Embryonic facial prominence (tissue), 1 donor: ENCODE measurements at regions not wholly inside any gene's neighbourhood (a gene's known extent, or its start where the extent isn't known, plus 50 kb on each side); places are given as distances from the start of the nearest gene placed in this dataset.
"Not testable (repeated sequence)": the region's sequence is repeated elsewhere in the genome, so short reads cannot be mapped to it uniquely, and the experiment has no call there.

Experiments
- DNase-seq: peaks from one replicate; pipeline ENCODE4 v3.0.0-alpha.2; 2016; ENCODE audit errors: extremely low spot score

DNA sequence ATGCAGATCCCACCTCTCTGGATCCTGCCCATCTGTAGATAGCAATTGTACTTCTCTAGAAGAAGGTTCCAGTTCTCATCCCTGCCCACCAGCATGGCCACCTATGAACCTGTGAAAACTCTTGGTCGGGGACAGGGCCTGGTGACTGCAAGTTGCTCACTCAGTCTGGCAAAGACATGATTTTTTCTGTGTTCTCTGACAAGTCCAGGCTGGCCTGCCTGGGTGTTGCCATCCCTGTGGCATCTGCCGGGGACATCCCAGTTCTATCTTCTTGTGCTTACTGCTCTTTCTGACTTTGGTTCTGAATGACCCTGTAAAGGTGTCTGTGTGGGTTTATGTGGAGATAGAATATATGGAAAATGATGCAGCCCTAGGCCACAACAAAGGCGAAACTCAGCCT is 545.8 kb downstream of the INSC start:
- no peak for DNase-seq

DNA sequence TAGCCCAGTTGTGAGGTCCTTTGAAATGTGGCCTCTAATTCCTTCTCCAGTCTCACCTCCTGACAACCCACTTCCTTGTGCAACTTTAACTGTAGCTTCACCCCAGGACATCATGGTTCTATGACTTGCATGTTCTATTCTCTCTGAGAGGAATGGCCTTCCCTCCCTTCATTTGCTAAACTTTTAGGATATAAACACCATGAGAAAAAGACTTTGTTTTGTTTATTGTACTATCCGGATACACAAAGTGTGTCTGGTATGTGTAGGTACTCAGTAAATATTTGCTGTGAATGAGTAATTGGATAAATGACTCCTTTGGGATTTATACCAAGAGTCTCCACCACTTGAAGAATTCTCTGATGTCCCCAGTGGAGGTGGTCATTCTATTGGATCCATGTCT is 547.6 kb downstream of the INSC start:
- no peak for DNase-seq

DNA sequence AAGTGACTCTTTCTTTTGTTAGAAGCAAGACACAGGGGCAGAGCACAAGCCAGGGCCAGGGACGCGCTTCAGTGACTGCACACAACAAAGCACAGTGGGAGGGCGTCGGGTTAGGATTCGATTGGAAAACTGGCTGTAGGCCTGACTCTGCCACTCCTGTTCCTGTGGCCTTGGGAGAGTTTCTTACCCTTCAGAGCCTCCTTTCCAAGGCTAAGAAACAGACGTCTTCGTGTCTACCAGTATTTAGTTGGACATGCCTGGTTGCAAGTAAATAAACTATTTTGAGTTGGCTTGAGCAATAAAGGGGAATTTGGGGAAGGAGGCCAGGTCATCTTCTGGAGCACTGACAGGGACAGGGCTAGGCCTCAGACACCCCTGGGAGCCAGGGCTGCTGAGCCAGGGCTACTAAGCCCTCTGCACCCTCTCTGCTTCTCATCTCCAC is 549.1 kb downstream of the INSC start:
- DNase-seq = no peak

DNA sequence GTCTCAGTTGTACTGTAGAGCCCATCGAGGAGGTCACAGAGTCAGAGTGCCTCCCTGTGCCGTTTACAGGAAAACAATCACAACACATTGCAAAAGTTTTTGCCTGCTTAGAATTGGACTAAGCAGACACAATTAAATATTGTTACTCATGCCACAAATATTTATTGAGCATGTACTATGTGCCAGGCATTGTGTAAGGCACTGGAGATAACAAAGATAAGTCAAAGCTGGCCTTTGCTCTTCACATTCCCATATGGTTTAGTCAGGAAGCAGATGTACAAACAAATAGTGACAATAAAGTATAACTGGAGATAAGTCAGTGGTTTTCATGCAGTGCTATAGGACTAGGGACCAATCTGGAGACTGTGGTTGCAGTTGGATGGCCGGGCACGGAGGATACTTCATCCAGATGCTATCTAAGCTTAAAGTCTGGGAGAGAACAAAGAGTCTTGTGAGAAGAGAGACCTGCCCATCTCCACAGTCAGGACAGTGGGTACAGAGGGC is 550.7 kb downstream of the INSC start:
- DNase-seq = no peak

DNA sequence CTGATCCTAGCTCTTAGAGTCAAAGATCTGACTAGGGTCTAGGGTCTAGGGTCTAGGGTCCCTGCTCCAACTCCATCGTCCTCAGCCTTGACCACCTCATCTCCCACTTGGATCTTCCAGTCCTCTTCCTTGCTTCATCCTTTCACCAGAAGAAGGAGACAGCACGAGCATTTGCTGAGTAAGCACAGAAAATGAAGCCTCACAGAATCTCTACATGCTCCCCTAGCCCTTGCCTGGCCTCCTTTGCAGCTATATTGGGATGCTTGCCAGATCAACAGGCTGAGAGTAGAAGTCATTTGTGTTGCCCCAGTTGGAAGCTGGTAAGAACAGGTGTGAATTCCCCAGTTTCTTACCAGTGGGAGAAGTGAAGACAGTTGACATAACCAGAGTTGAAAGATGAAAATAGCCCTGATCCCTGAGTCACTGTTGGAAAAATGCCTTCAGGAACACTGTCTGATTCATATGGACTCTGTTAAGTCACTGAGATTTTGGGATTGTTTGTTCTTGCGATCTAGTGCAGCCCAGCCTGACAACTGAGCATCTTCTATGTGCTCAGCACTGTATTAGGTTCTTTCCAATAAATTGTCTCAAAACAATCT is 552.5 kb downstream of the INSC start:
- no peak for DNase-seq

DNA sequence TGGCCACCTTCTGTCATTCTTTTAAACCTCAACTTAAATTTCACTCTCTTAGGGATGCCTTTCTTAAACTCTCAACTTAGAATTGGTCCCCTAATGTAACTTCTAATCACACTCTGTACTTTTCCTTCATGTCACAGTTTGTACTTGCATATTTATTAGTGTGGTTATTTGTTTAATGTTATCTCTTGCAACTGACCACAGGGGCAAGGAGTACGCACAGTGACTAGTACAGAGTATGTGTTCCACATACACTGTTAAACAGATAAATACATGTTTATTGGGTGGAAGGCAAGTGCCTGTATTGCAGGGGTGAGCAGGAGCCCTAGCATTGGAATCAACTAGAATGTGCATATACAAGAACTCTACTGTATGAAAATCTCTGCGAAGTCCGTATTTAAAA is 554.0 kb downstream of the INSC start:
- no peak for DNase-seq

DNA sequence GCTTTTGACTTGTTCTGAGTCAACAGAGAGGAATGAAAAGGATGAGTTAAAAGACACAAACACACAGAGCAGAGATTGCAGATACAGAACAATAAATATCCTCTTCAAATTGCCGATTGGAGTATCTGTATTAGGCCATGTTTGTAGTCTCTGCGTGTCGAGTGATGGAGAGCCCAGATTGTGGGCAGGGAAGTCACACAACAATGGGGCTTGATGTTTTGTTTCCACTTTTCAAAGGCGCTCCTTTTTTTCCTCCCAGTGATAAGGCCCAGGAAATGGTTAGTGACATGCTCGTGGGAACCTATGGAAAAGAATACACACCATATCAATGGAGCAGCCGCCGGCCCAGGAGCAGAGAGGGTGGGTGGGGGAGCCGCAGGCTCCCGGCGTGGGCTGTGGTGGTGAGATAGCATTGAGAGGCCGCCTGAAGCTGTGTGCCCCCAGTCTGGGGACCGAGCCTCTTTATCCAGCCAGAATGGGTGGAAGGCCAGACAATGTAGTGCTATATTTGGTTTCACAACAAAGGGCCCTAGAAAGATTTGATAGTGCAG is 555.9 kb downstream of the INSC start:
- DNase-seq = no peak

DNA sequence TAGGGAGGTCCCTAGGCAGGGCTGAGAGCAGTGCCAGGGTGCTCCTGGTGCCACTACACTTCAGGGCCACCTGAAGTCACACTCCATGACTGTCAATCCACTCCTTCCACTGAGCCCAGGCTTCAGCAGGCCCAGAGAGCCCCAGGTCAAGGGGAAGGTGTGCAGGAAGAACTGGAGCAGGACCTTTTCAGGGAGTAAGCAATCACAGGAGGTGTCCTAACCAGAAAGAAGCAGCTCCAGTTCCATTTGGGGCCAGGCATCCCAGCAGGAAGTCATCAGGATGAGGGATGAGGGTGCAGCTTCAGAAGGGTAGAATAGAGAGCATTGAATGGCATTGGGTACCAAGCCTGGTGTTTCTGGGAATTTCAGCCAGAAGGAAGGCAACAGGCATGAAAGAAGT is 556.5 kb downstream of the INSC start:
- no peak for DNase-seq

DNA sequence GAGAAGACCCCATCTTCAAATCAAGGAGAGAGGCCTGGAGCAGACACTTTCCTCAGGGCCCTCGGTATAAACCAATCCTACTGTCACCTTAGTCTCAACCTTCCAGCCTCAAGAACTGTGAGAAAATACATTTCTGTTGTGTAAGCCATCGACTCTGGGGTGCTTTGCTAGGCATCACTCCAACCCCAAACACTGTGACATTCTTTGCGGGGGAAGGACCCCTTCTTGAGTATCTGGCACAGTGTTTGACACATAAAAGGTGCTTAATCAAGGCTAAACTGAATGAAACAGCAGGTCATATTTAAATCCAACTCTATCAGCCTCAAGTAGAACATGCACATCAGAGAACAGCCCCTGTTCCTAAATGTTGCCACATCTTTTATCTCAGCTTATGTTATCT is 558.1 kb downstream of the INSC start:
- DNase-seq = no peak

DNA sequence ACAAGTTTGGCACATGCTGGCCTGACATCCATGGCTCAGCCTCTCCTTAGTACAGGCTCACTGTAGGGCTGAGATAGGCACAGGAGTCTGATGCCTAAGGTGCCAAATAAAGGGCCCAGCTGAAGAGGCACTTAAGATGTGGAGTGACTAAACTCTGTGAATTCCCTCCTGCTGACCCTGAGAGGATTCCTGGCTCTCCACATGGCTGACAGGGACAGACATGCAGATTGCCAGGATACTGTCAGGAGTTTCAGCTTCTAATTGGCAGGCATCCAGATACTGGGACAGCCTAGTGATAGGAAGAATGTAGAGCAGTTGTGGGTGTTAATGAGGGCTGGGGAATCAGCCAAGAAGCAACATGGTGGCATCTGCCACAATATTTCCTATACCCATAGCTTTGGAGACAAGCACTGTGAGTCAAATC is 558.7 kb downstream of the INSC start:
- no peak for DNase-seq

DNA sequence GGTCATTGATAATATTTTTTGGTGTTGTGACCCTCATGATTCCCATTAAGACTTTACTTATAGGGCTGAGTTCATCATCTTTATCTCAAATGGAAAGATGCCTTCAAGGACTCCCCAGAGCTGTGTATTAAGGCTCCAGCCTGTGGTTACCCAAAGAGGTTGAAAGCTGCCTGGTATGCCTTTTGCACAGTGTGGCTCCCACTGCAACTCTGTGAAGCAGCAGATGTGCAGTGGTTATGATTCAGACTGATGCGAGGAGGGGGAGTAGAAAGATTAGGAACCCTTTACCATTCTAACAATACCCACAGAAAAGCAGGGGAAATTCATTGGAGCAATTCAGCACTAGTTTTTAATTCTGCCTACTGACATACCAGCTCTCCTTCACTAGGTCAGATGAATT is 560.0 kb downstream of the INSC start:
- no peak for DNase-seq

DNA sequence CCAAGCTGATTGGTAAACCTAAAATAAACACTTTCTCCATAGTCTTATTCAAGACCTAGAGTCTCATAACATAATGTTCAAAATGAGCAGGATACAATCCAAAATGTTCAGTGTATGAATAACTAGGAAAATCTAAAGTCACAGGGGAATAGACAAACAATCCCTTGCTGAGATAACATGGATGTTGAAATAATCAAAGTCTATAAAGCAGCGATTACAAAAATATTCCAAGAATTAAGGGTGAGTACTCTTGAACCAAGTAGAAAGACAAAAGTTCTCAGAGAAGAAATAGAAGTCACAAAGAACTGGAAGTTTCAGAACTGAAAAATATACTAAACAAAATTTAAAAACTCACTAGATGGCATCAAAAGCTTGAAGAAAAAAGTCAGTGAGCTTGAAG is 561.0 kb downstream of the INSC start:
- no peak for DNase-seq

DNA sequence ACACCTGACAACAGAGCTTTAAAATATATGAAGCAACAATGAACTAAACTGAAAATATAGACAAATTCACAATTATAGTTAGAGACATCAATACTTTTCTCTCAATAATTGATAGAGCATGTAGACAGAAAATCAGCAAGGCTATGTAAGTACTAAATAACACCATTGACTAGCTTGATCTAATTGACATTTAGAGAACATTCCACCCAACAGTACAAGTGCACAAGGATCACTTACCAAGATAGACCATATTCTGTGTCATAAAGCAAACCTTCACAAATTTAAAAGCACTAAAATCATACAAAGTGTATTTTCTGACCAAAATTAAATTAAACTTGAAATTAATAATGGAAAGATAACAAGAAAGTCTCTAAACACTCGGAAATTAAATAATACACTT is 562.5 kb downstream of the INSC start:
- no peak for DNase-seq

DNA sequence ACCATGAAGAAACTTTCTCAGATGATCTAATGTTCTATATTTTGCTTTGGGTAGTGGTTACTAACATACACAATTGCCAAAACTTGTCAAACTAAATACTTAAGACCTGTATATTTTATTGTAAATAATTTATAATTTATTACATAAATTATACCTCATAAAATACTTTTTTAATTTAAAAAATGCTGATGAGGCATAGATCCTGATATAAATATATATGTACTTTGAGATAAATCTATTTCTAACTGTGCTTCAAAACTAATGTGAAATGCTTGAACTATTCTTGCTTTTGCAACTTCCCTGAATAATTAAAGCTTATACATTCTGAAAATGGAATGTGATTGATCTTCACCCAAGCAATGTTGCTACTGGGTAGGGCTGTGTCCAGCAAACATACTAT is 568.8 kb downstream of the INSC start:
- DNase-seq = no peak

DNA sequence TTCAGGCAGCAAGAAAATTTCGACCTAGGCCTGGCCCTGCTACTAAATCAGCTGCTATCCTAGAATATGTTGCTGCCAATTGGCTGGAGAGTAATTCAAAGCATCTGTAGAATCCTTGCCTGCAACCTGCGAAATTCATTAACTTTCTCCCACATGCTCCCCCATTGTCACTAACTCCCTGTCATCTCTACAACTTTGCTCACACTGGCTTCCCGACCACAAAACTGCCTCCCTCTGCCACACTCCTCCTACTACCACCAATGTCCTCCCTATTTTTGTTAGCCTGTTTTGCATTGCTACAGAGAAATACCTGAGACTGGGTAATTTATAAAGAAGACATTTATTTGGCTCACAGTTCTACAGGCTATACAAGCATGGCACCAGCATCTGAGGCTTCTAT is 570.6 kb downstream of the INSC start:
- no peak for DNase-seq

DNA sequence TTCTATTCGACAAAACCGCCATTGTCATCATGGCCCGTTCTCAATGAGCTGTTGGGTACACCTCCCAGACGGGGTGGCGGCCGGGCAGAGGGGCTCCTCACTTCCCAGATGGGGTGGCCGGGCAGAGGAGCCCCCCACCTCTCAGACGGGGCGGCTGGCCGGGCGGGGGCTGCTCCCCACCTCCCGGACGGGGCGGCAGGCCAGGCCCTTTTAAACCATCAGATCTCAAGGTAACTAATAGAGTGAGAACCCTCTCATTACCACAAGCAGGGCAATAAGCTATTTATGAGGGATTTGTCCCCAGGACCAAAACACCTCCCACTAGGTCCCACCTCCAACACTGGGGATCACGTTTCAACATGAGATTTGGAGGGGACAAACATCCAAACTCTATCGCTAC is 571.5 kb downstream of the INSC start:
- not testable (repeated sequence) for DNase-seq

DNA sequence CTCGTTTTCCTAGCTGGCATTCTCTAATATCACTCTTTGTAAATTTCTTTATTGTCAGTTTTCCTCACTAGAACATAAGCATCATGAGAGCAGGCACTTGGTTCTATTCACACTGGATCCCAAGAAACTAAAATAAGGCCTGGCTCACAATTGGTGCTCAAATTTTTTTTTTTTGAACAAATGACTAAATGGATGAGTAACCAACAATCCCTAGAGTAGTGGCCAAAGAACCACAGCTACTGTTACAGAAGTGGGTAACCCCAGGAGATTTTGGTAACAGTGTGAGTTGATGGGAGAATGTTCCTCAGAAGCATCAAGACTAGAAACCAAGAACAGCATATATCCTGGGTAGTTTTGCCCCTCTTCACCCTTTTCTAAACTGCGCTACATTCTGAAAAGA is 572.6 kb downstream of the INSC start:
- DNase-seq = no peak

DNA sequence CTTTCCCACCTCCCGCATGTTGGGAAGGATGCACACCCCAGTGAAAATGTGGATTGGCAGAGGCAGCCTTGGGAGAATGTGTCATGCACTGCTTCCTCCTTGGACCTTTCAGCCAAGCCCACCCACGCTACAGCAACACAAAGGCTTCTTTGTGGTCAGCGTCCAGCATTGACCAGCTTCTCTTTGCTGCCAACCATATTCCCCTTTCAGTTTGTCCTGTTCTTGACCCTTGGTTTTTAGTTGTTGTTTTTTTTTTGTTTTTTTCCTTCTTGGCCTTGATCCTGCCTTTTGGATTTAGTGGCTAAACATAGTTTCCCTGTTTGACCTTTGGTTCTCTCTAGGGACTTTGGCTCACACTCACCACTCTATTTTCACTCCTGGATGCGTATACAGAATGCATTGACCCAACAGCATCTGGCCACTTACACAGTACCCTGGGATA is 573.6 kb downstream of the INSC start:
- no peak for DNase-seq

DNA sequence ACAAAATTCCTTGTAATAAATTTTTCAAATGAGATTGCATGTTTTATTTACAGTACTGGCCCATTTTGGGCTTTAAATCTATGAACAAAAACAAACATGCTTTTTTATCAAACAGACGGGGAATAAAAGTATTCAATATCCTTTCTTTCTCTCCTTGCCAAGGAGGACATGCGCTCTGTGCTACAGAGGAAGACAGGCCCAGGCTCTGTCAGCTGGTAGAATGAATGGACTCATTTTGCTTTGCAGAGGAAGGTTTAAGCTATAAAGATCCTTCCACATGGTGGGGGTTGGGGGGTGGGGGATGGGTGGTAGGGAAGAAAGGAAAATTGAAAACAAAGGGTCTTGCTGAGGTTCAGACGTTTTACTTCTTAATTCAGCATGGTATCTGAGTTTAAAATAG is 575.6 kb downstream of the INSC start:
- DNase-seq = no peak

DNA sequence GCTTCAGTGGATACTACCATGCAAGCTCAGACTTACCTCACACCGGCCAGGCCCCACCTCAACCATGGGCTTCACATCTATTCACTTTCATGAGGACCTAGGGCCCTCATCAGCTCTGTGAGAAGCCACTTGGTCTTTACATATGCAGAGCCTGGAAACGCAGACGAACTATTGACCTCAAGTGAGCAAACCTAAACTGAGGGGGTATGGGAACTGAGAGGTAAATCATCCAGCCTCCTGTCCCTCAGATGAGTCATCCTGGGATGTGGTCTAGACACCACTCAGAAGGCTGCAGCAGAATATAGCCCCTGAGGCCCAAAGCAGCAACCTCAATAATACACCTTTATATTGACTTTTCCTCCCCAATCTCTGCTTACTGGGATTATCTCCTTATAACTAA is 578.0 kb downstream of the INSC start:
- no peak for DNase-seq

DNA sequence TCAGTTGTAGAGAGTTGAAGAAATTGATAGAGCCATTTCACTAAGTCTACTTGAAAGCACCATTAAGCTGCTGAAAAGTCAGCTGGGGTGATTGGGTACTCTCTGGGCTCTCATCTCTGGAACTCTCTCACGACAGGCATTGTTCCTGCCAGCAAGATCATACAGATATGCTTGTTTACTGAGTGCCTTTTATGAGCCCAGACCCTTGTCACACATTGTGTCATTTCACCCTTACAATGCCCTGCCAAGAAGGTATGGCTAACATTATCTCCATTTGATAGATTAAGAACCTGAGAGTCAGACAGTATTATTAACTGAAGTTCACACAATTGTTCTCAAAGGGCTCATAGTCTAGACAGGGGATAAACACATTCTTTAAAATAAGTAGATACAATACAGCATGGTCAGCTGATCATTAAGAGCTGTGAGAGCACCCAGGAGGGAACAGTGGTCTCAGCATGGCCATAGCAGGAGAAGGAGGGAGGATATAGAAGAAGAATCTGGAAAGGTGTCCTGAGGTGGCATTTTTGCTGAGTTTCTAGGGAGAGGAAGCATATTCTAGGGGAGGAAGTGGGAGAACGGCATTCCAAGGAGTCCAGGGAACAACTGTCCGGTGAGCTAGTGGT is 580.5 kb downstream of the INSC start:
- DNase-seq = no peak

DNA sequence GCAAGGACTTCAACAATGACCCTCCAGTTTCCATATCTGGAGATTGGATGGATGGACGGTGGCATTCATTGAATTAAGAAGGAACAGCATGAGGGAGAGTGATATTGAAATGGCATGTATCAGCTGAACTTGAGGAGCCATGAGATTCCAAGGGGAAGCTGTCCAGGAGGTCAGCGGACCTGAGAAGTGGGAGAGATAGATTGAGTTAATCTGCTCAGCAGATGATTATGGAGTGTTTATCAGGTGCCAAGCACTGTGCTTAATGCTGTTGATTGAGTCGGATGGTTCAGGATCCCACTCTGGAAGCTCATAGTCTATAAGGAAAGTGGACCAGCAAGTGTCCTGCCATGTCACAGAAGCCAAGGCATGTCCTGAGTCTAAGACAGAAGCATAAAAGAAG is 581.3 kb downstream of the INSC start:
- DNase-seq = no peak

DNA sequence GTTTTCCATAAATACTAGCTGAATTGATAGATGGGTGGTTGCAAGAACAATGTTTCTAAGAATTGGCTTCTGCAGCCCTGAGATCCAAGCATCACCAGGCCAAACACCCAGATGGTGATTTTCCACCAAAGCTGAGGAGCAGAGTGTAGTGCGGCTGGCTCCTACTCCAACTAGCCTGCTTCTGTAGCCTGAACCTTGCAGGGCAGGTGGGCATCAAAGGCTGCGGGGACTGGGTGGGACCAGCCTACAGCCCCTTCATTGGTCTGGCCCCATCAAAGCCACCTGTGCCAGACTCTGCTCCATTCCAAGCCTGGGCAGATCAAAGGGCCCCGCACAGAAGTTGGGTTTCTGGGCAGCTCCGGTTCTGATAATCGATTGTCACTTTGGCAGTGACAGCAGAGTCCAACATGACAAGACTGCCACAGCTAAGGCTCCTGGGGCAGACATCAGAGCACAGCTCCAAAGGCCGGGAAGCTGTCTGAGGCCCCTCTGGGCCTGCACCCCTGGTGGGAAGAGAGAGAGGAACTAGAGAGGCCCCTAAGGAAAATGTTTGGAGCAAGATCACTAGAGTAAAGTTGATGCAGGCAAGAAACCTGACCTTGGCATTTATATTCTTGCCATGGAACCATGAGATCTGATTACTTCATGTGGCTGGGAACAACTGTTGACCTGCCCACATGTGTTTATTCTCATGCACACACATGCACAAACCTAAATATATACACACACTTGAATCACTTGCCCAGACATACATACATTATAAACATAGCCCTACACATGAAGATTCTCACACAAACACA is 582.9 kb downstream of the INSC start:
- DNase-seq = no peak
